Naive thymus-derived CD8-positive, alpha-beta T cell (primary cell): ENCODE measurements at regions not wholly inside any gene's neighbourhood (a gene's known extent, or its start where the extent isn't known, plus 50 kb on each side); places are given as distances from the start of the nearest gene placed in this dataset.

ENCODE experiments used
- ATAC-seq, 2 donors: fragments of 150-1000 bp; cut with Tn5 transposase in 1 of 2; sonication (Bioruptor Pico), chemical (Tn5 transposase) in 1 of 2; 1 replicate in 1 of 2; 2 replicates in 1 of 2; pipeline ENCODE4 v1.10.0; 2021; ENCODE audit warnings: mild to moderate bottlenecking in 2 of 2, moderate library complexity in 2 of 2
- POLR2A ChIA-PET: fragments of 350-600 bp; sonication (Branson Sonifier 250); formaldehyde crosslinking; loops from one replicate; lab custom pipeline; 2021; ENCODE audit warnings: antibody characterized with exemption; lab: Charles Lee
- DNase-seq, 10 donors: peaks; one replicate each; pipeline versions ENCODE4 v3.0.0 to v3.0.0-alpha.2; 2020 to 2022
- H3K27ac Mint-ChIP-seq, 10 donors: one replicate each; pipeline ENCODE4 v1.8.0; 2020 to 2022; ENCODE audit warnings: mild to moderate bottlenecking in 10 of 10, mixed read lengths in 10 of 10, moderate library complexity in 4 of 10, inconsistent platforms in 1 of 10
- H3K27me3 Mint-ChIP-seq, 5 donors: one replicate each; pipeline ENCODE4 v1.8.0; 2021 to 2022; ENCODE audit warnings: mixed read lengths in 5 of 5
- H3K36me3 Mint-ChIP-seq, 3 donors: one replicate each; pipeline ENCODE4 v1.8.0; 2020 to 2022; ENCODE audit warnings: mixed read lengths in 3 of 3, mild to moderate bottlenecking in 2 of 3, inconsistent platforms in 1 of 3
- H3K4me1 Mint-ChIP-seq, 4 donors: one replicate each; pipeline ENCODE4 v1.8.0; 2021 to 2022; ENCODE audit warnings: mixed read lengths in 4 of 4
- H3K4me3 Mint-ChIP-seq, 10 donors: one replicate each; pipeline ENCODE4 v1.8.0; 2020 to 2022; ENCODE audit warnings: mild to moderate bottlenecking in 10 of 10, mixed read lengths in 10 of 10, moderate library complexity in 6 of 10, inconsistent platforms in 1 of 10
- H3K9me3 Mint-ChIP-seq, 9 donors: one replicate each; pipeline ENCODE4 v1.8.0; 2020 to 2022; ENCODE audit warnings: mixed read lengths in 9 of 9, mild to moderate bottlenecking in 3 of 9, inconsistent platforms in 1 of 9, moderate library complexity in 1 of 9

DNA sequence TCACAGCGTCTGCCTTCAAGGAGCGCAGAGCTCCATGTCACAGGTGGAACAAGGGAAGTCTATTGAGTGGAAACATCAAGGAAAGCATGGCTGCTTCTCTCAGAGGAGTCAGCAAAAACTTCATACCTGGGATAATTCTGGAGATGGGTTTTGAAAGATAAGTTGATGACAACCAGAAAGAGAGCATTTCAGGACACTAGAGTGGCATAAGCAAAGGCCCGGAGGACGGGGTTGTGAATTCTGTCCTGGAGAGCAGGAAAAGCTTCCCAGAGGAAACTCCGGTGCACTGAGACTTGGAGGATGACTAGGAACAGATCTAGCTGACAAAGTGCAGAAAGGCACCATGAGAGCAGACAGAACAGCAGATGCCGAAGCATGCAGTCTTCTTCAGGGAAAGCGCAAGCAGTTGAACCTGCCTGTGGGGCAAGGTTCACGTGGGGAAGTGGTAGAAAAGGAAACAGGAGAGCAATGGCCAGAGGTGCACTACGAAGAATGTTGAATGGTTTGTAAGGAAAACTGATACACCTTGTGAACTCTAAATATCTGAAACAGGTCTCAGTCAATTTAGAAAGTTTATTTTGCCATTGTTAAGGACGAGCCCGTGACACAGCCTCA is 222.9 kb downstream of the PLPP3 start:
- POLR2A ChIA-PET: no interaction called here
- no peak overlapping the region for H3K4me3 Mint-ChIP-seq
- no peaks in the 10 kb centered on the region for H3K4me1 Mint-ChIP-seq
- DNase-seq (no peak), ATAC-seq (no peak)
- no peak overlapping the region for H3K27ac Mint-ChIP-seq
- peaks cover 0 to 6% (median 3%) of the 10 kb centered on the region in 5 donors for H3K27me3 Mint-ChIP-seq
- peaks cover 0 to 3% (median 0%) of the 10 kb centered on the region in 9 donors for H3K9me3 Mint-ChIP-seq
- H3K36me3 Mint-ChIP-seq: no peaks in the 10 kb centered on the region

DNA sequence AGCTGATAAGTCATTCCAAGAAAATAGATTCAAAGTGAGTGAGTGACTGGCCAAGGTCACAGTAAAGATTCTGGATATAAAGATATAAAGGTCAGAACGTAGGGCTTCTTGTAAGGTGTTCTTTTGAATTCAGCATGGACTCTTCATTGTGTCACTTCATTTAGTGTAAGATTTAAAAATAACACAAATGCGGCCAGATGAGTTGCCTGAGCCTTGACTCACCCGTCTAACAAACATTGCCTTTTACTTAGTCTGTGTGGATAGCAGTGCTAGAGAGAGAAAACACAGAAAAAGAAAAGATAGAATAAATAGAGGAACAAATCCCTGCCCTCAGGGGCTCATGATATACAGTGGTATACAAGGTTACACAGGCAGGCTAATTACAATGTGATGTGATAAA is 223.4 kb downstream of the PLPP3 start:
- POLR2A ChIA-PET: no interaction called here
- peaks cover 0 to 6% (median 3%) of the 10 kb centered on the region in 5 donors for H3K27me3 Mint-ChIP-seq
- H3K9me3 Mint-ChIP-seq: peaks cover 0 to 3% (median 0%) of the 10 kb centered on the region in 9 donors
- no peaks in the 10 kb centered on the region for H3K36me3 Mint-ChIP-seq
- no peak for DNase-seq
- H3K4me3 Mint-ChIP-seq: no peak overlapping the region
- no peak for ATAC-seq
- no peaks in the 10 kb centered on the region for H3K4me1 Mint-ChIP-seq
- no peak overlapping the region for H3K27ac Mint-ChIP-seq

DNA sequence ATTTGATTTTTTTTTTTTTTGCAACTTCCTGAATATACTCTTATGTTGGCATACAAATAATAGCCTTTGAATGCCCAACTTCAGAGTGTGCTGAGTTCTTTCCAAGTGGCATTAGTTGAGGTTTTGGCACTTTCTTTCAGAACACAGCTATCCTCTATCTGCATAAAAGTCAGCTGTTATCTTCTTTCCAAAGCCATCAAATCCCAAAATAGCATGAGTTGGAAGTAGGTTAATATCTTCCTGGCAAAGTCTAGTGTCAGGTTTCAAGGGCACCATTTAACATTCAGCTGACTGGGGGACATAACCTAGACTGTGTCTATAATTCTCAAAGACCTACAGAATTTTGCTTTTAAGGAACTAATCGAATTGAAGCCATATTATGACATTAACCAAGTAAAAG is 223.9 kb downstream of the PLPP3 start:
- no peaks in the 10 kb centered on the region for H3K36me3 Mint-ChIP-seq
- H3K9me3 Mint-ChIP-seq: peaks cover 0 to 3% (median 0%) of the 10 kb centered on the region in 9 donors
- DNase-seq (no peak), ATAC-seq (no peak)
- H3K4me3 Mint-ChIP-seq: no peak overlapping the region
- no peaks in the 10 kb centered on the region for H3K4me1 Mint-ChIP-seq
- POLR2A ChIA-PET: no interaction called here
- H3K27ac Mint-ChIP-seq: no peak overlapping the region
- H3K27me3 Mint-ChIP-seq: peaks cover 0 to 6% (median 1%) of the 10 kb centered on the region in 5 donors

DNA sequence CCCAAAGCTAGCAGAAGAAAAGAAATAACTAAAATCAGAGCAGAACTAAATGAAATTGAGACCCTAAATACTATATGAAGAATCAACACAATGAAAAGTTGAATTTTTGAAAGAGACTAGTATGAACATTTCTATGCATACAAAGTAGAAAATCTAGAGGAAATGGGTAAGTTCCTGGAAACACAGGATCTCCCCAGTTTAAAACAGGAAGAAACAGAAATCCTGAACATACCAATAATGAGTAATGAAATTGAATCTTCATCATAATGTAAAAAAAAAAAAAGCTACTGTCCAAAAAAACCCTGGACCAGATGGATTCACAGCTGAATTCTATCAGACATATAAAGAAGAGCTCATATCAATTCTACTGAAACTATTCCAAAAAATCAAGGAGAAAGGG is 233.5 kb downstream of the PLPP3 start:
- Mint-ChIP-seq H3K4me1 (no peaks in the 10 kb centered on the region), H3K4me3 (no peak overlapping the region), H3K9me3 (peaks cover 0 to 30% (median 13%) of the 10 kb centered on the region in 9 donors), H3K27ac (no peak overlapping the region), H3K36me3 (peaks cover 0 to 5% (median 2%) of the 10 kb centered on the region in 3 donors), H3K27me3 (peaks cover 0 to 3% (median 0%) of the 10 kb centered on the region in 5 donors)
- POLR2A ChIA-PET: no interaction called here
- ATAC-seq (no peak), DNase-seq (no peak)

DNA sequence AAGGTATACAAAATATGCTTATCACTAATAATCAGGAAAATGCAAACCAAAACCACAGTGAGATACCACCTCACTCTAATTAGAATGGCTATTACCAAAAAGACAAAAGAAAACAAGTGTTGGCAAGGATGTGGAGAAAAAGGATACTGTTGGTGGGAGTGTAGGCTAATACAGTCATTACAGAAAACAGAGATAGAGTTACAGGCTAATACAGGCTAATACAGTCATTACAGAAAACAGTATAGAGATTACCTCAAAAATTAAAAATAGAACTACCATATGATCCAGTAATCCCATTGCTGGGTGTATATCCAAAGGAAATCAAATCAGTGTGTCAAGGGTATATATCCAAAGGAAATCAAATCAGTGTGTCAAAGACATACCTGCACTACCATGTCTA is 238.4 kb downstream of the PLPP3 start:
- ATAC-seq: no peak
- peaks cover 0 to 16% (median 6%) of the 10 kb centered on the region in 9 donors for H3K9me3 Mint-ChIP-seq
- H3K36me3 Mint-ChIP-seq: peaks cover 0 to 5% (median 2%) of the 10 kb centered on the region in 3 donors
- no peak overlapping the region for H3K27ac Mint-ChIP-seq
- no peaks in the 10 kb centered on the region for H3K4me1 Mint-ChIP-seq
- POLR2A ChIA-PET: no interaction called here
- DNase-seq: no peak
- no peak overlapping the region for H3K4me3 Mint-ChIP-seq
- H3K27me3 Mint-ChIP-seq: peaks cover 0 to 12% (median 1%) of the 10 kb centered on the region in 5 donors

DNA sequence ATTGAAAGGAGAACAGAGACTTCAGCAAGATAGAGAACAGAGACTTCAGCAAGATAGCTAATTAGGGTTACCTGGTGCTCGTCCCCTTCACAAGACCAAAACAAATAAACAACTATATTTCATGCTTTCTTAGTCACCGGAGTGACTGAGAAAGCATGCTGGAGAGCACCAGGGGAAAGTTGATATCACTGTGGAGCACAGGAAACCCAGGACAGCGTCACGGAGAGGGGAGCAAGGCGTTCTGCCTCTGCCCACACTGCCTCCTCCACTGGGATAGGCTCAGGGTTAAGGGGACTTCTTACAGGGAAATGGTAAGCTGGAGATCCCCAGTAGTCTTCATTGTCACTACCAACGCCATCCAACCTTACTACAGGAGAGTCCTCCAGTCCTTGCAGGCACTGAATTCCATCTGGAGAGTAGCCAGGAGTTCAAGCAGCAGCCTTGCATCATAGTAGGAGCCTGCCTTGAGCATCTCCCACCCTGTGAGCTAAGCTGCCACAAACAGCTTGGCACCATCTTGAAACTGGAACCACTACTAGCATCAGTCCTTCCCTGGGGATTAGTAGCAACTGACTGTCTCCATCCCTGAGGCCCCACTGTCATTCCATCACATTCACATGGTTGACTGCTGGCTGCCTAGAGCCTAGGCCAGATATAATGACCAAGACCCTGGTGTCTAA is 239.4 kb downstream of the PLPP3 start:
- POLR2A ChIA-PET: no interaction called here

DNA sequence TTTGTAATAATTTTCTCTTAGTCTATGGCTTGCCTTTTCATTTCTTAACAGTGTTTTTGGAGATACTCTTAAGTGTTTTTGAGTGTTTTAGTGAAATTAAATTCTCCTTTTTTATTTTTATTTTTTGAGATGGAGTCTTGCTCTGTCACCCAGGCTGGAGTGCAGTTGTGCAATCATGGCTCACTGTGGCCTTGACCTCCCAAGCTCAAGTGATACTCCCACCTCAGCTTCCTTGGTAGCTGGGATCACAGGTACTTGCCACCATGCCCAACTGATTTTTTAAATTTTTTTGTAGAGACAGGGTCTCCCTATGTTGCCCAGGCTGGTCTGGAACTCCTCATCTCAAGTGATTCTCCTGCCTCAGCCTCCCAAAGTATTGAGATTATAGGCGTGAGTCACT is 240.3 kb downstream of the PLPP3 start:
- POLR2A ChIA-PET: no interaction called here
- no peak overlapping the region for H3K4me3 Mint-ChIP-seq
- peaks cover 0 to 5% (median 2%) of the 10 kb centered on the region in 3 donors for H3K36me3 Mint-ChIP-seq
- H3K4me1 Mint-ChIP-seq: no peaks in the 10 kb centered on the region
- DNase-seq: no peak
- H3K9me3 Mint-ChIP-seq: peaks cover 0 to 8% (median 0%) of the 10 kb centered on the region in 9 donors
- no peak overlapping the region for H3K27ac Mint-ChIP-seq
- ATAC-seq: no peak
- H3K27me3 Mint-ChIP-seq: peaks cover 0 to 12% (median 1%) of the 10 kb centered on the region in 5 donors

More for the DNA sequence above, 239.4 kb downstream of the PLPP3 start:
- Mint-ChIP-seq H3K9me3 (peaks cover 0 to 12% (median 4%) of the 10 kb centered on the region in 9 donors), H3K27me3 (peaks cover 0 to 12% (median 1%) of the 10 kb centered on the region in 5 donors), H3K27ac (no peak overlapping the region), H3K36me3 (peaks cover 0 to 5% (median 2%) of the 10 kb centered on the region in 3 donors), H3K4me1 (no peaks in the 10 kb centered on the region), H3K4me3 (no peak overlapping the region)
- ATAC-seq (no peak), DNase-seq (no peak)

DNA sequence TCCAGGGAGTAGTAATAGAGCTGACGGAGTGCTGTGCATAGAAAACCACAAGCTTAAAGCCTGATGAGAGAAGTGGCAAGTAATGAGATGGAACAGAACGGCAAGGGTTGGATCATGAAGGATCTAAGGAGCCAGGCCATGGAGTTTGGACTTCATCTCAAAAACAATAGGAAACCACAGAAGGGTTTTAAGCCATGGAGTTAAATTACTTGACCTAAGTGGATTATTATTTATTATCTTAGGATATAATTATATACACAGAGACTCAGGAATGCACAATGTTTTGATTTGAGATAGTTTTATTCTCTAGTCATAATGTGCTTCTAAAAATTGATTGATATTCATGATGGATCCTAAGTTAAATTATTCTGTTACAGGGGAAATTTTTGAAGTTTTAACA is 242.4 kb downstream of the PLPP3 start:
- POLR2A ChIA-PET: no interaction called here
- no peaks in the 10 kb centered on the region for H3K4me1 Mint-ChIP-seq
- H3K36me3 Mint-ChIP-seq: peaks cover 0 to 3% (median 0%) of the 10 kb centered on the region in 3 donors
- no peak for ATAC-seq
- no peak overlapping the region for H3K4me3 Mint-ChIP-seq
- DNase-seq: no peak
- H3K27me3 Mint-ChIP-seq: peaks cover 0 to 12% (median 1%) of the 10 kb centered on the region in 5 donors
- H3K27ac Mint-ChIP-seq: no peak overlapping the region
- peaks cover 0 to 7% (median 0%) of the 10 kb centered on the region in 9 donors for H3K9me3 Mint-ChIP-seq

DNA sequence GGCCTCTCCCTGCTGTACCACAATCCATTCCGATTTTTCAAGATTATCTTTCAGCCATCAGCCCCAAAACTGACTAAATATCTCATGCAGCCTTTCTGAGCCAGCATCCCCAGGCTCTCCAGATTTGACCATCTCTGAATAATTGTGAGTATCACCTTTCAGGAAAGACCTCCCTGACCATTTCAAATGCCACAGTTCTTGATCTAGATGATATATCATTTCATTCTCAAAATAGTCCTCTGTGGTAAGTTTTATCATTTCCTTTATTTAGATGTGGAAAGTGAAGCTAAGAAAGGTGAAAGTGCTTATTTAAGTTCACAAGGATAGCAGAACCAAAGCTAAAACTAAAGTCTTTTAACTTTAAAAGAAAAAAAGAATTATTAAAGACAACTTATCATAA is 244.0 kb downstream of the PLPP3 start:
- POLR2A ChIA-PET: no interaction called here
- Mint-ChIP-seq H3K4me3 (no peak overlapping the region), H3K4me1 (no peaks in the 10 kb centered on the region), H3K9me3 (peaks cover 0 to 4% (median 0%) of the 10 kb centered on the region in 9 donors), H3K36me3 (no peaks in the 10 kb centered on the region), H3K27ac (no peak overlapping the region), H3K27me3 (peaks cover 0 to 9% (median 0%) of the 10 kb centered on the region in 5 donors)
- no peak for ATAC-seq
- no peak for DNase-seq

DNA sequence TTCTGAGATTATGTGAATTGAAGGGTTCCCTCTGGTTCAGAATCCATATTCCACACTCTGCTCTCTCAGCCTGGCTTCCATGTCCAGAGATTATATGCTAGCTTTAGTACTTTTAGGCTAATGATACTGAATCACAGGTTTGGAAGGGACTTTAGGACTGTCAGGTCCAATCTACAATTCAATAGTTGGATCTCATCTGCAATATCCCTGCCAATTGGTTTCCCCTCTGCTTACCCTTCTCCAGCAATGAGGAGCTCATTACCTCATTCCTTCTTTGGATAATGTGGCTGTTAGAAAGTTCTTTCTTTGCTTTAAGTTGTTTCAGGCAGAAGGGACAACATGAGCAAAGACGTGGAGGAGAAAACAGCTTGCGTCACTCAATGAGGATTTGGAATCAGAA is 245.3 kb downstream of the PLPP3 start:
- H3K36me3 Mint-ChIP-seq: no peaks in the 10 kb centered on the region
- no peak overlapping the region for H3K4me3 Mint-ChIP-seq
- H3K4me1 Mint-ChIP-seq: no peaks in the 10 kb centered on the region
- POLR2A ChIA-PET: no interaction called here
- no peaks in the 10 kb centered on the region for H3K27me3 Mint-ChIP-seq
- no peak for ATAC-seq
- no peak overlapping the region for H3K27ac Mint-ChIP-seq
- peaks cover 0 to 4% (median 0%) of the 10 kb centered on the region in 9 donors for H3K9me3 Mint-ChIP-seq
- no peak for DNase-seq

DNA sequence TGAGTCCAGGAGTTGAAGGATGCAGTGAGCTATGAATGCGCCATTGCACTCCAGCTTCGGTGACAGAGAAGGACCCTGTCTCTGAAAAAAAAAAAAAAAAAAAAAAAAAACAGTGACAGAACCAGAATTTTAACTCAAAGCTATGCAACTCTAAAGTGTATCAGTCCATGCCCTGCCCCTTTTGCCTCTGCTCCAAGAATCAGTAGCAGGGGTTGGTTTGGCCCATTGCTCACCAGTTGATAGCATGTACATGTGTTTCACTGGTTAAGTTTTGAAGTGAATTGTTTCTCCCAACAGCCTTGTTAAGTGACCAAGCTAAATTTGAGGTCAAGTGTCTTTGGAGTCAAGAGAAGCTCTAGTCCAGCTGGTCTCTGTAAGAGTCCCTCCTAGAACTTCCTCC is 245.9 kb downstream of the PLPP3 start:
- H3K27me3 Mint-ChIP-seq: no peaks in the 10 kb centered on the region
- no peak for DNase-seq
- H3K4me3 Mint-ChIP-seq: no peak overlapping the region
- no peaks in the 10 kb centered on the region for H3K4me1 Mint-ChIP-seq
- H3K9me3 Mint-ChIP-seq: peaks cover 0 to 4% (median 0%) of the 10 kb centered on the region in 9 donors
- H3K36me3 Mint-ChIP-seq: no peaks in the 10 kb centered on the region
- POLR2A ChIA-PET: no interaction called here
- ATAC-seq: no peak
- H3K27ac Mint-ChIP-seq: no peak overlapping the region

DNA sequence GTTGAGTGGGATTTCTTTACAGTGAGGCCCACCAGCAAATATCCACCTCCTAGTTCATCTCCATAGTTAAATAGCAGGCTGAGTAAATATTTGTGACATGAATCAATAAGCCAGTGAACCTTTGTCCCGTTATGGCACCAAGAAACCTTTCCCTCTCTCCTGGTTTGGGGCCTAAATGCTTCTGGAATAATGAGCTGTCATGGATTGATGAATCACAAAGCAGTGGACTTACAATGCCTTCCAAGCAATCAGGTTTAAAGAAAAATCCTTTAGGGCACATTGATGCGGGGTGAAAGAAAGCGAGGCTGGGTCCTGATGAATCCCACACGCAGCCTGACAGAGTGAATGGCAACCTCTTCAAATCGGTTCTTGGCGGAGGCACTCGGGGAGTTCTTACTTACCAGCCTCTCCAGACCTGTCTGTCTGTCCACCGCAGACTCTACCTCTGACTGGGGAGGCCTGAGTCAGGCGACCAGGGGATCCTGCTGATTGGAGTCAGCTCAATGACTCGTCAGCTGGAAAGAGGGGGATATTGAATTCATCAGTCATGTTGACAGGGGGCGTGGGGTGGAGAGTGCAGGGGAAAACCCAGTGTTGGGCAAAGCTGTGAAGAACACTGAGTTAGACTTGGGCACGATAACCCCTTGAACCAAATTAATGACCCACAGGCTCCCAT is 247.3 kb downstream of the PLPP3 start:
- Mint-ChIP-seq H3K27ac (peak overlapping the region in 1 of 10 donors; percentile 63), H3K9me3 (peaks cover 0 to 4% (median 0%) of the 10 kb centered on the region in 9 donors), H3K36me3 (no peaks in the 10 kb centered on the region), H3K4me1 (no peaks in the 10 kb centered on the region), H3K4me3 (no peak overlapping the region), H3K27me3 (no peaks in the 10 kb centered on the region)
- POLR2A ChIA-PET: no interaction called here
- DNase-seq (no peak), ATAC-seq (no peak)
